Astrocyte (in vitro differentiated cells and primary cell): ENCODE measurements at regions not wholly inside any gene's neighbourhood (a gene's known extent, or its start where the extent isn't known, plus 50 kb on each side); places are given as distances from the start of the nearest gene placed in this dataset.

Experiments used
- DNase-seq: peaks from one replicate; pipeline ENCODE4 v3.0.0-alpha.2; 2010; ENCODE audit warnings: low read depth
- FAIRE-seq: peaks from 2 replicates; lab custom pipeline; 2011; peaks lifted over from hg19 to GRCh38; lab: Jason Lieb, UNC
- H2AFZ ChIP-seq: 2 replicates; pipeline ENCODE4 v1.6.0; 2012; ENCODE audit warnings: low read depth, low read length, inconsistent platforms
- H3K27ac ChIP-seq: 2 replicates; pipeline ENCODE4 v1.5.1; 2011; ENCODE audit warnings: low read depth, low read length, inconsistent platforms
- H3K27me3 ChIP-seq: 2 replicates; pipeline ENCODE4 v1.6.0; 2011; ENCODE audit warnings: low read length, inconsistent platforms; ENCODE audit not compliant: insufficient read depth
- H3K36me3 ChIP-seq: 2 replicates; pipeline ENCODE4 v1.5.1; 2011; ENCODE audit warnings: low read length, inconsistent platforms; ENCODE audit not compliant: insufficient read depth
- H3K4me1 ChIP-seq: 2 replicates; pipeline ENCODE4 v1.5.1; 2011; ENCODE audit warnings: low read length, inconsistent platforms; ENCODE audit not compliant: insufficient read depth
- H3K4me2 ChIP-seq: 2 replicates; pipeline ENCODE4 v1.6.0; 2012; ENCODE audit warnings: low read length, inconsistent platforms
- H3K4me3 ChIP-seq: 2 replicates; pipeline ENCODE4 v1.5.1; 2011; ENCODE audit warnings: low read depth, mild to moderate bottlenecking, low read length, inconsistent platforms; ENCODE audit not compliant: insufficient read depth
- H3K79me2 ChIP-seq: 2 replicates; pipeline ENCODE4 v1.6.0; 2012; ENCODE audit warnings: mild to moderate bottlenecking, low read length, inconsistent platforms; ENCODE audit not compliant: insufficient read depth
- H3K9ac ChIP-seq: 2 replicates; pipeline ENCODE4 v1.6.0; 2012; ENCODE audit warnings: mild to moderate bottlenecking, low read length, inconsistent platforms
- H3K9me3 ChIP-seq: 2 replicates; pipeline ENCODE4 v1.5.1; 2012; ENCODE audit warnings: low read depth, mild to moderate bottlenecking, low read length, inconsistent platforms; ENCODE audit not compliant: insufficient read depth
- H4K20me1 ChIP-seq: 2 replicates; pipeline ENCODE4 v1.6.0; 2012; ENCODE audit warnings: low read length, inconsistent platforms; ENCODE audit not compliant: insufficient read depth
- H3K27ac Mint-ChIP-seq: one replicate; pipeline ENCODE4 v1.8.0; 2021; ENCODE audit warnings: mild to moderate bottlenecking, mixed read lengths; ENCODE audit not compliant: unreplicated experiment
- H3K27me3 Mint-ChIP-seq: one replicate; pipeline ENCODE4 v1.8.0; 2021; ENCODE audit warnings: low read depth, mixed read lengths; ENCODE audit not compliant: unreplicated experiment
- H3K36me3 Mint-ChIP-seq: one replicate; pipeline ENCODE4 v1.8.0; 2021; ENCODE audit warnings: low read depth, mixed read lengths; ENCODE audit not compliant: unreplicated experiment
- H3K4me1 Mint-ChIP-seq: one replicate; pipeline ENCODE4 v1.8.0; 2021; ENCODE audit warnings: low read depth, mixed read lengths; ENCODE audit not compliant: unreplicated experiment
- H3K4me3 Mint-ChIP-seq: one replicate; pipeline ENCODE4 v1.8.0; 2021; ENCODE audit warnings: mild to moderate bottlenecking, moderate library complexity, mixed read lengths; ENCODE audit not compliant: unreplicated experiment
- H3K9me3 Mint-ChIP-seq: one replicate; pipeline ENCODE4 v1.8.0; 2021; ENCODE audit warnings: mild to moderate bottlenecking, mixed read lengths; ENCODE audit not compliant: unreplicated experiment
- EZH2 ChIP-seq: IDR thresholded peaks from 2 replicates; pipeline ENCODE4 v1.6.1; 2012; ENCODE audit warnings: mild to moderate bottlenecking, low read length, inconsistent platforms; ENCODE audit not compliant: insufficient read depth
- TF ChIP-seq, protein P1 (sequence below): IDR thresholded peaks from 2 replicates; pipeline ENCODE4 v1.5.1; 2011; ENCODE audit warnings: low read depth, mild to moderate bottlenecking, inconsistent platforms, low read length, moderate library complexity; ENCODE audit not compliant: insufficient read depth

DNA sequence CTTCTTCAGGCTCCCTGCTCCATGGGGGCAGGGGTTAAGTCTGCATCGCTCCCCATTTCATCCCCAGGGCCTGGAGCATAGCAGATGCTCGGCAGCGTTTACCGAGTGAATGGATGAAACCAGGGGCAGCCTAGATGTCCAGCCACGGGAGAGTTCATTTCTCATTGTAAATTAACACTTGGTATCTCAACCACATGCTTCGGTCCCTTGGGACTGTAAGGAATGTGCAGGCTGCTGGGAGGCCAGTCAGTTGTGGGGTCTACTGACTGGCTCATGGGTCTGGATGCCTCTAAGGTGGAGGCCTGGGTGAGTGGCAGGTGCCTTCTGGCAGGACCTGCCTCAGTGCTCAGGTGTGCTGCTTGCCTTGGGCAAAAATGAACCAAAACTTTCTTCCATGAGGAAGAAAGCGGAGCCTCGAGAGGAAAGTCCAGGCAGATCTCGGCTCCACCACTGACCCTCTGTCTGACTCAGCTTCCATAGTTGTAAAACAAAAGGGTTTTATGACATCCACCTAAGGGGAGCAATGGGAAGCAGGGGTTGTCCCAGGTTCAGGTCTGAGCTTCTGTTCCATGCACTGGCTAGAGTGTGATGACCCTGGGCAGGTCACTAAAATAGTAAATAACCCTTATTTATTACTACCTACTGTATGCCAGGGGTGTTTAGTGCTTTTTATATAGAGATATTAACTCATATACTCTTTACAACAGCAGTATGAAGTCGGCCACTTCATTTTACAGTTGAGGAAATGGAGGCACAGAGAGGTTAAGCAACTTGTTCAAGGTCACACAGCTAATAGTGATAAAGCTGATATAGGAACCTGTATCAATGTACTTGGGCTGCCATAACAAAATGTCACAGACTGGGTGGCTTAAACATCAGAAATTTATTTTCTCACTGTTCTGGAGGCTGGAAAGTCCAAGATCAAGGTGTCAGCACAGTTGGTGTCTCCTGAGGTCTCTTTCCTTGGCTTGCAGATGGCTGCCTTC, 144.3 kb upstream of the STX18 start:
- no peak overlapping the region for H3K4me2 ChIP-seq
- H2AFZ ChIP-seq: no peak overlapping the region
- H3K79me2 ChIP-seq: no peaks in the 10 kb centered on the region
- no peak for TF ChIP-seq EZH2
- TF ChIP-seq, protein P1, sequence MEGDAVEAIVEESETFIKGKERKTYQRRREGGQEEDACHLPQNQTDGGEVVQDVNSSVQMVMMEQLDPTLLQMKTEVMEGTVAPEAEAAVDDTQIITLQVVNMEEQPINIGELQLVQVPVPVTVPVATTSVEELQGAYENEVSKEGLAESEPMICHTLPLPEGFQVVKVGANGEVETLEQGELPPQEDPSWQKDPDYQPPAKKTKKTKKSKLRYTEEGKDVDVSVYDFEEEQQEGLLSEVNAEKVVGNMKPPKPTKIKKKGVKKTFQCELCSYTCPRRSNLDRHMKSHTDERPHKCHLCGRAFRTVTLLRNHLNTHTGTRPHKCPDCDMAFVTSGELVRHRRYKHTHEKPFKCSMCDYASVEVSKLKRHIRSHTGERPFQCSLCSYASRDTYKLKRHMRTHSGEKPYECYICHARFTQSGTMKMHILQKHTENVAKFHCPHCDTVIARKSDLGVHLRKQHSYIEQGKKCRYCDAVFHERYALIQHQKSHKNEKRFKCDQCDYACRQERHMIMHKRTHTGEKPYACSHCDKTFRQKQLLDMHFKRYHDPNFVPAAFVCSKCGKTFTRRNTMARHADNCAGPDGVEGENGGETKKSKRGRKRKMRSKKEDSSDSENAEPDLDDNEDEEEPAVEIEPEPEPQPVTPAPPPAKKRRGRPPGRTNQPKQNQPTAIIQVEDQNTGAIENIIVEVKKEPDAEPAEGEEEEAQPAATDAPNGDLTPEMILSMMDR: no peak
- no peak overlapping the region for H3K4me3 ChIP-seq
- Mint-ChIP-seq H3K4me1 (no peaks in the 10 kb centered on the region), H3K27ac (no peak overlapping the region), H3K4me3 (no peak overlapping the region), H3K9me3 (peaks cover 3% of the 10 kb centered on the region), H3K27me3 (peaks cover 3% of the 10 kb centered on the region), H3K36me3 (no peaks in the 10 kb centered on the region)
- H3K4me1 ChIP-seq: no peaks in the 10 kb centered on the region
- H3K9ac ChIP-seq: no peak overlapping the region
- H3K27me3 ChIP-seq: peaks cover 2% of the 10 kb centered on the region
- DNase-seq (peak; percentile 8), FAIRE-seq (no peak)
- H3K27ac ChIP-seq: no peak overlapping the region
- no peaks in the 10 kb centered on the region for H3K9me3 ChIP-seq
- H4K20me1 ChIP-seq: no peaks in the 10 kb centered on the region
- H3K36me3 ChIP-seq: no peaks in the 10 kb centered on the region

DNA sequence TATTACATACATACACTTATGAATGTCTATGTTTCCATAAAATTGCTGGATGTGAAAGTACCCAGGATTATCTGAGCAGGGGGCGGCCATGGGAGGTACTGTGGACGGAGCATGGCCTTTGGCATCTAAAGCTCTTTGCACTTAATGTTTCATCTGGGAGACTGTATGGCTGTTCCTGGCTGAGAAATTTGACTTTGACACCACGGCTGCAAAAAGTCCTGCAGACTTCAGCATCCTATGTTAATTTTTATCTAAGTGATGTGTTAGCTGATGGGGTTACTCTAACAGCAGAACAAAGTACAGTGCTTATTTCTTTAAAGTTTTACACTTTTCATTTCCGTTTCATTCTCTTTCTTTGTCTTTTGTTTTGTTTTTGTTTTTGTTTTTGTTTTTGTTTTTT, 139.8 kb upstream of the STX18 start:
- H3K27ac ChIP-seq: no peak overlapping the region
- Mint-ChIP-seq H3K9me3 (peaks cover 3% of the 10 kb centered on the region), H3K27me3 (peaks cover 13% of the 10 kb centered on the region), H3K4me3 (no peak overlapping the region), H3K27ac (no peak overlapping the region), H3K36me3 (no peaks in the 10 kb centered on the region), H3K4me1 (peaks cover 3% of the 10 kb centered on the region)
- H3K4me1 ChIP-seq: peaks cover 6% of the 10 kb centered on the region
- no peaks in the 10 kb centered on the region for H3K36me3 ChIP-seq
- no peaks in the 10 kb centered on the region for H3K79me2 ChIP-seq
- no peak overlapping the region for H3K9ac ChIP-seq
- no peak overlapping the region for H3K4me3 ChIP-seq
- no peak overlapping the region for H3K4me2 ChIP-seq
- FAIRE-seq: no peak
- no peaks in the 10 kb centered on the region for H4K20me1 ChIP-seq
- H3K9me3 ChIP-seq: no peaks in the 10 kb centered on the region
- peaks cover 14% of the 10 kb centered on the region for H3K27me3 ChIP-seq
- H2AFZ ChIP-seq: no peak overlapping the region
- no peak for TF ChIP-seq EZH2
- TF ChIP-seq, protein P1: no peak
- no peak for DNase-seq

DNA sequence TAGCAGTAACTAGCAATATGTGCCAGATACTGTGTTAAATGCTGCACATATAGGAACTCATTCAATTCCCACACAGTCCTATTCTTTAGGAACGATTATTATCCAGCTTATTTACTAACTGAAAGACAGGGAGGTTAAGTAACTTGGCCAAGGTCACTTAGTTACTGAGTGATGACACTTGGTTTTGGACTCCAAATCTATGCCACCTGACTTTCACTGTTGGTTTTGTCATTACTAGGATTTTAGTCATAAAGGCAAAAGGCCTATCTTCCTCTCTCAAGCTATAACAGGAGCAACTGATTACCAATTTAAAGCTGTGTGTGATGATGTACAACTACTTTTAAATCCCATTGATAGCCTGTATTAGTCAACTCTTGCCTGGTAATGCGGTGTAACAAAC, 138.9 kb upstream of the STX18 start:
- H3K4me1 Mint-ChIP-seq: peaks cover 3% of the 10 kb centered on the region
- no peaks in the 10 kb centered on the region for H3K9me3 ChIP-seq
- DNase-seq (no peak), FAIRE-seq (no peak)
- H3K27ac Mint-ChIP-seq: no peak overlapping the region
- H2AFZ ChIP-seq: no peak overlapping the region
- H3K27me3 Mint-ChIP-seq: peaks cover 15% of the 10 kb centered on the region
- no peak overlapping the region for H3K9ac ChIP-seq
- no peak overlapping the region for H3K4me2 ChIP-seq
- H3K36me3 ChIP-seq: no peaks in the 10 kb centered on the region
- H3K27me3 ChIP-seq: peaks cover 19% of the 10 kb centered on the region
- no peak overlapping the region for H3K27ac ChIP-seq
- no peaks in the 10 kb centered on the region for H3K79me2 ChIP-seq
- H3K4me3 ChIP-seq: no peak overlapping the region
- TF ChIP-seq, protein P1: no peak
- TF ChIP-seq EZH2: no peak
- no peaks in the 10 kb centered on the region for H3K36me3 Mint-ChIP-seq
- H3K4me1 ChIP-seq: peaks cover 6% of the 10 kb centered on the region
- no peak overlapping the region for H3K4me3 Mint-ChIP-seq
- H4K20me1 ChIP-seq: no peaks in the 10 kb centered on the region
- peaks cover 3% of the 10 kb centered on the region for H3K9me3 Mint-ChIP-seq
